ENCODE measurements at regions not wholly inside any gene's neighbourhood (a gene's known extent, or its start where the extent isn't known, plus 50 kb on each side); places are given as distances from the start of the nearest gene placed in this dataset.
"Not testable (repeated sequence)": the region's sequence is repeated elsewhere in the genome, so short reads cannot be mapped to it uniquely, and the experiment has no call there.

- no peak for ATAC-seq
Measured at GRCh38 chr1:232150770-232151548, 479.0 kb downstream of the SIPA1L2 start.

- ATAC-seq = no peak
Measured at GRCh38 chr1:232149287-232150201, 480.4 kb downstream of the SIPA1L2 start.

- ATAC-seq = no peak
Measured at GRCh38 chr1:232147215-232147614, 482.7 kb downstream of the SIPA1L2 start.

- no peak for ATAC-seq
Measured at GRCh38 chr1:232146514-232146913, 483.4 kb downstream of the SIPA1L2 start.

GRCh38 chr1:232145768-232146167 lies 484.2 kb downstream of the SIPA1L2 start:
- no peak for ATAC-seq

- no peak for ATAC-seq
Measured at GRCh38 chr1:232144696-232145230, 485.2 kb downstream of the SIPA1L2 start.

- ATAC-seq = no peak
Measured at GRCh38 chr1:232143315-232143886, 486.5 kb downstream of the SIPA1L2 start.

GRCh38 chr1:232142403-232143314 lies 487.3 kb downstream of the SIPA1L2 start:
- ATAC-seq = no peak

- ATAC-seq = not testable (repeated sequence)
Measured at GRCh38 chr1:232141167-232141448, 488.8 kb downstream of the SIPA1L2 start.

- no peak for ATAC-seq
Measured at GRCh38 chr1:232140419-232141166, 489.3 kb downstream of the SIPA1L2 start.

- no peak for ATAC-seq
Measured at GRCh38 chr1:232139444-232139843, 490.5 kb downstream of the SIPA1L2 start.

GRCh38 chr1:232138044-232138443 lies 491.9 kb downstream of the SIPA1L2 start:
- no peak for ATAC-seq

- ATAC-seq = no peak
Measured at GRCh38 chr1:232137066-232137465, 492.9 kb downstream of the SIPA1L2 start.

GRCh38 chr1:232136136-232136535 lies 493.8 kb downstream of the SIPA1L2 start:
- no peak for ATAC-seq

- no peak for ATAC-seq
Measured at GRCh38 chr1:232134365-232134764, 495.6 kb downstream of the SIPA1L2 start.

- ATAC-seq = no peak
Measured at GRCh38 chr1:232132572-232132971, 497.4 kb downstream of the SIPA1L2 start.

- no peak for ATAC-seq
Measured at GRCh38 chr1:232131715-232132391, 498.1 kb downstream of the SIPA1L2 start.

- no peak for ATAC-seq
Measured at GRCh38 chr1:232130815-232131480, 499.0 kb downstream of the SIPA1L2 start.

GRCh38 chr1:232127190-232127589 lies 500.6 kb downstream of the DISC1 start:
- no peak for ATAC-seq

Measured in activated CD4-positive, CD25-positive, alpha-beta regulatory T cell treated with anti-CD3 and anti-CD28 coated beads, Interleukin-2, amount 50 U/mL, for 24 hours (primary cell).